Liver (tissue), 8 donors: ENCODE measurements at regions not wholly inside any gene's neighbourhood (a gene's known extent, or its start where the extent isn't known, plus 50 kb on each side); places are given as distances from the start of the nearest gene placed in this dataset.

Experiments
- DNase-seq: peaks from one replicate; pipeline ENCODE4 v3.0.0-alpha.2; 2017; ENCODE audit warnings: low spot score
- H3K27ac ChIP-seq, 2 donors: one replicate each; pipeline ENCODE4 v1.7.0; 2013; ENCODE audit warnings: inconsistent platforms in 2 of 2, low read length in 2 of 2, control low read depth in 1 of 2, low read depth in 1 of 2, mild to moderate bottlenecking in 1 of 2
- H3K27me3 ChIP-seq, 4 donors: one replicate each; pipeline versions ENCODE4 v1.6.1 to v1.7.0; 2013; ENCODE audit warnings: low read length in 3 of 4, inconsistent platforms in 1 of 4, mild to moderate bottlenecking in 1 of 4, moderate library complexity in 1 of 4; ENCODE audit not compliant: control insufficient read depth in 4 of 4, insufficient read depth in 4 of 4
- H3K36me3 ChIP-seq, 4 donors: one replicate each; pipeline versions ENCODE4 v1.6.1 to v1.7.0; 2013; ENCODE audit warnings: low read length in 3 of 4, mild to moderate bottlenecking in 3 of 4, low read depth in 1 of 4, moderate library complexity in 1 of 4; ENCODE audit not compliant: control insufficient read depth in 4 of 4, insufficient read depth in 3 of 4
- H3K4me1 ChIP-seq, 4 donors: one replicate each; pipeline versions ENCODE4 v1.6.1 to v1.7.0; 2013; ENCODE audit warnings: low read length in 3 of 4, mild to moderate bottlenecking in 3 of 4, moderate library complexity in 1 of 4; ENCODE audit not compliant: control insufficient read depth in 4 of 4, insufficient read depth in 4 of 4
- H3K4me3 ChIP-seq, 3 donors: one replicate each; pipeline versions ENCODE4 v1.6.1 to v1.7.0; 2013; ENCODE audit warnings: low read length in 3 of 3, control low read depth in 1 of 3, low read depth in 1 of 3, mild to moderate bottlenecking in 1 of 3
- H3K9ac ChIP-seq, 2 donors: one replicate each; pipeline ENCODE4 v1.7.0; 2013; ENCODE audit warnings: low read length in 2 of 2, mild to moderate bottlenecking in 2 of 2, moderate library complexity in 2 of 2, control low read depth in 1 of 2, low read depth in 1 of 2
- H3K9me3 ChIP-seq, 4 donors: one replicate each; pipeline versions ENCODE4 v1.6.1 to v1.7.0; 2013; ENCODE audit warnings: low read length in 3 of 4; ENCODE audit not compliant: control insufficient read depth in 4 of 4
- EGR1 ChIP-seq, 2 donors: IDR thresholded peaks; 2 replicates each; pipeline ENCODE4 v1.6.1; 2016 to 2018; ENCODE audit warnings: antibody characterized with exemption in 2 of 2, low read depth in 2 of 2
- FOXA1 ChIP-seq: IDR thresholded peaks from 2 replicates; pipeline ENCODE4 v1.6.1; 2016; ENCODE audit warnings: antibody characterized with exemption
- FOXA2 ChIP-seq: IDR thresholded peaks from 2 replicates; pipeline ENCODE4 v1.6.1; 2016; ENCODE audit warnings: antibody characterized with exemption
- GABPA ChIP-seq, 2 donors: IDR thresholded peaks in 1 of 2; conservative IDR thresholded peaks in 1 of 2; 2 replicates each; pipeline ENCODE4 v1.6.1; 2016; ENCODE audit warnings: antibody characterized with exemption in 2 of 2, mild to moderate bottlenecking in 1 of 2, moderate library complexity in 1 of 2
- HNF4A ChIP-seq, 2 donors: conservative IDR thresholded peaks; 2 replicates each; pipeline ENCODE4 v1.6.1; 2016; ENCODE audit warnings: antibody characterized with exemption in 2 of 2, mild to moderate bottlenecking in 2 of 2
- HNF4G ChIP-seq: IDR thresholded peaks from 2 replicates; pipeline ENCODE4 v1.6.1; 2016; ENCODE audit warnings: antibody characterized with exemption
- JUND ChIP-seq, 2 donors: IDR thresholded peaks; 2 replicates each; pipeline ENCODE4 v1.6.1; 2016; ENCODE audit warnings: antibody characterized with exemption in 2 of 2
- NR2F2 ChIP-seq: IDR thresholded peaks from 2 replicates; pipeline ENCODE4 v1.6.1; 2016; ENCODE audit warnings: antibody characterized with exemption
- RAD21 ChIP-seq, 2 donors: IDR thresholded peaks; 2 replicates each; pipeline ENCODE4 v1.6.1; 2016; ENCODE audit warnings: antibody characterized with exemption in 2 of 2, mild to moderate bottlenecking in 2 of 2
- RXRA ChIP-seq, 2 donors: IDR thresholded peaks; 2 replicates each; pipeline ENCODE4 v1.6.1; 2017 to 2018; ENCODE audit warnings: antibody characterized with exemption in 2 of 2, mild to moderate bottlenecking in 1 of 2
- SP1 ChIP-seq: IDR thresholded peaks from 2 replicates; pipeline ENCODE4 v1.6.1; 2018; ENCODE audit warnings: antibody characterized with exemption, mild to moderate bottlenecking
- TAF1 ChIP-seq: conservative IDR thresholded peaks from 2 replicates; pipeline ENCODE4 v1.6.1; 2016; ENCODE audit warnings: antibody characterized with exemption, mild to moderate bottlenecking
- YY1 ChIP-seq: IDR thresholded peaks from 2 replicates; pipeline ENCODE4 v1.6.1; 2016; ENCODE audit warnings: antibody characterized with exemption, mild to moderate bottlenecking
- WGBS: extraction: QIAGEN DNeasy Blood & Tissue Kit; methylation state at CpG from one replicate; pipeline ENCODE4 v1.1.7; 2013; 5-methylcytosine and 5-hydroxymethylcytosine counted together
- TF ChIP-seq, protein P1 (sequence below): fragments of 150-350 bp; IDR thresholded peaks from 2 replicates; pipeline ENCODE4 v1.5.1; 2017; ENCODE audit warnings: improper control_type of control experiment, low read depth, low read length; ENCODE audit not compliant: missing input control
- TF ChIP-seq, protein P2 (sequence below): IDR thresholded peaks from 2 replicates; pipeline ENCODE4 v1.6.1; 2016; ENCODE audit warnings: antibody characterized with exemption, mild to moderate bottlenecking
- TF ChIP-seq, protein P3 (sequence below): IDR thresholded peaks from 2 replicates; pipeline ENCODE4 v1.6.1; 2016; ENCODE audit warnings: antibody characterized with exemption
- TF ChIP-seq, protein P4 (sequence below): IDR thresholded peaks from 2 replicates; pipeline ENCODE4 v1.6.1; 2016; ENCODE audit warnings: antibody characterized with exemption
- TF ChIP-seq, protein P5 (sequence below): IDR thresholded peaks from 2 replicates; pipeline ENCODE4 v1.6.1; 2016; ENCODE audit warnings: antibody characterized with exemption
- donor health status: healthy.
- donor health status: healthy.
- donor health status: healthy.
- donor health status: healthy.
- donor health status: healthy.

DNA sequence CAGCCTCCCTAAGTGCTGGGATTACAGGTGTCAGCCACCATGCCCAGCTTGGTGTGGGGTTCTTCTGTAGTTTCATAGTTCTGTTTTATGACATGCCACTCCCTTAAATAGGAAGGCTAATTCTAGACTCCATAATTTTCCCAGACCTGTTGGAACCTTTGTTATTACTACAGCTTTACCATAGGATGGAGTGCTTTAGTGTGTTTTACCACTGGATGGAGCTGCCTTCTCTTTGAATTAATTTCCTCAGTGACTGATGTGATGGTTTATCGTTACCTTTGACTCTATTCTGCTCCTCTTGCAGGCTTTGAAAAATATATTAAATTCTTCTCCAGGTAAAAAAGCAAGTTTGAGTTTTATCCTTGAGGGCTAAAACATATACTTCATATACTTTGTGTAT, 84.6 kb upstream of the NEK7 start:
- Histone ChIP-seq H3K9ac (no peak overlapping the region), H3K4me1 (no peaks in the 10 kb centered on the region), H3K36me3 (no peaks in the 10 kb centered on the region), H3K27me3 (no peaks in the 10 kb centered on the region), H3K4me3 (no peak overlapping the region), H3K27ac (no peak overlapping the region), H3K9me3 (no peaks in the 10 kb centered on the region)
- no peak for DNase-seq
- 46% methylated on average over 1 of the region's 1 CpG for WGBS
- TF ChIP-seq, protein P1, sequence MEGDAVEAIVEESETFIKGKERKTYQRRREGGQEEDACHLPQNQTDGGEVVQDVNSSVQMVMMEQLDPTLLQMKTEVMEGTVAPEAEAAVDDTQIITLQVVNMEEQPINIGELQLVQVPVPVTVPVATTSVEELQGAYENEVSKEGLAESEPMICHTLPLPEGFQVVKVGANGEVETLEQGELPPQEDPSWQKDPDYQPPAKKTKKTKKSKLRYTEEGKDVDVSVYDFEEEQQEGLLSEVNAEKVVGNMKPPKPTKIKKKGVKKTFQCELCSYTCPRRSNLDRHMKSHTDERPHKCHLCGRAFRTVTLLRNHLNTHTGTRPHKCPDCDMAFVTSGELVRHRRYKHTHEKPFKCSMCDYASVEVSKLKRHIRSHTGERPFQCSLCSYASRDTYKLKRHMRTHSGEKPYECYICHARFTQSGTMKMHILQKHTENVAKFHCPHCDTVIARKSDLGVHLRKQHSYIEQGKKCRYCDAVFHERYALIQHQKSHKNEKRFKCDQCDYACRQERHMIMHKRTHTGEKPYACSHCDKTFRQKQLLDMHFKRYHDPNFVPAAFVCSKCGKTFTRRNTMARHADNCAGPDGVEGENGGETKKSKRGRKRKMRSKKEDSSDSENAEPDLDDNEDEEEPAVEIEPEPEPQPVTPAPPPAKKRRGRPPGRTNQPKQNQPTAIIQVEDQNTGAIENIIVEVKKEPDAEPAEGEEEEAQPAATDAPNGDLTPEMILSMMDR, result peak; percentile 37
- TF ChIP-seq, protein P2, sequence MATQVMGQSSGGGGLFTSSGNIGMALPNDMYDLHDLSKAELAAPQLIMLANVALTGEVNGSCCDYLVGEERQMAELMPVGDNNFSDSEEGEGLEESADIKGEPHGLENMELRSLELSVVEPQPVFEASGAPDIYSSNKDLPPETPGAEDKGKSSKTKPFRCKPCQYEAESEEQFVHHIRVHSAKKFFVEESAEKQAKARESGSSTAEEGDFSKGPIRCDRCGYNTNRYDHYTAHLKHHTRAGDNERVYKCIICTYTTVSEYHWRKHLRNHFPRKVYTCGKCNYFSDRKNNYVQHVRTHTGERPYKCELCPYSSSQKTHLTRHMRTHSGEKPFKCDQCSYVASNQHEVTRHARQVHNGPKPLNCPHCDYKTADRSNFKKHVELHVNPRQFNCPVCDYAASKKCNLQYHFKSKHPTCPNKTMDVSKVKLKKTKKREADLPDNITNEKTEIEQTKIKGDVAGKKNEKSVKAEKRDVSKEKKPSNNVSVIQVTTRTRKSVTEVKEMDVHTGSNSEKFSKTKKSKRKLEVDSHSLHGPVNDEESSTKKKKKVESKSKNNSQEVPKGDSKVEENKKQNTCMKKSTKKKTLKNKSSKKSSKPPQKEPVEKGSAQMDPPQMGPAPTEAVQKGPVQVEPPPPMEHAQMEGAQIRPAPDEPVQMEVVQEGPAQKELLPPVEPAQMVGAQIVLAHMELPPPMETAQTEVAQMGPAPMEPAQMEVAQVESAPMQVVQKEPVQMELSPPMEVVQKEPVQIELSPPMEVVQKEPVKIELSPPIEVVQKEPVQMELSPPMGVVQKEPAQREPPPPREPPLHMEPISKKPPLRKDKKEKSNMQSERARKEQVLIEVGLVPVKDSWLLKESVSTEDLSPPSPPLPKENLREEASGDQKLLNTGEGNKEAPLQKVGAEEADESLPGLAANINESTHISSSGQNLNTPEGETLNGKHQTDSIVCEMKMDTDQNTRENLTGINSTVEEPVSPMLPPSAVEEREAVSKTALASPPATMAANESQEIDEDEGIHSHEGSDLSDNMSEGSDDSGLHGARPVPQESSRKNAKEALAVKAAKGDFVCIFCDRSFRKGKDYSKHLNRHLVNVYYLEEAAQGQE, result no peak
- TF ChIP-seq RAD21 (IDR thresholded peaks at IDR 0.05), result peak; percentile 76 to 80

DNA sequence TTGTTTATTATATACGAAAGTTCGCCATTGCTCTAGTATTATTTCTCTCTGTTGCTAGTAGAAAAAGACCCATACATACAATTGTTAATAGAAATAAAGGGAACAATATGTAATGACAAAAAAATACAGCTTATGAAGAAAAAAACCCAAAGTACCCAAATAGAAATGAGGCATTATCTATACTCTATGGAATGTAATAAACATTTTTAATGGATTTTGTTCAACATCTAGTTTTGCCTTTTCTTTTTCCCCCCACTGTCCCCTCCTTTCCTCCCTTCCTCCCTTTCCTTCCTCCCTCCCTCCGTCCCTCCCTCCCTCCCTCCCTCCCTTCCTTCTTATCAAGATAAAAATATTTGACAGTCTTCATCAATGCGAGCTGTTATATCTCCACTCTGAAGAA, 81.5 kb upstream of the NEK7 start:
- no peaks in the 10 kb centered on the region for H3K36me3 ChIP-seq
- WGBS, result 90% methylated on average over 4 of the region's 4 CpGs
- no peak for TF ChIP-seq NR2F2
- no peak for TF ChIP-seq EGR1 (IDR thresholded peaks at IDR 0.05; ENCODE audit: low read depth in 2 of 2)
- TF ChIP-seq HNF4A (conservative IDR thresholded peaks at IDR 0.05), result no peak
- TF ChIP-seq, protein P3, sequence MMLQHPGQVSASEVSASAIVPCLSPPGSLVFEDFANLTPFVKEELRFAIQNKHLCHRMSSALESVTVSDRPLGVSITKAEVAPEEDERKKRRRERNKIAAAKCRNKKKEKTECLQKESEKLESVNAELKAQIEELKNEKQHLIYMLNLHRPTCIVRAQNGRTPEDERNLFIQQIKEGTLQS, result no peak
- TF ChIP-seq YY1, result no peak
- no peak for TF ChIP-seq RXRA (IDR thresholded peaks at IDR 0.05)
- TF ChIP-seq, protein P2, result no peak
- no peak for TF ChIP-seq GABPA (IDR thresholded peaks at IDR 0.05 in 1 of 2, conservative IDR thresholded peaks at IDR 0.05 in 1 of 2)
- TF ChIP-seq FOXA2, result no peak
- no peak for TF ChIP-seq RAD21 (IDR thresholded peaks at IDR 0.05)
- no peak for TF ChIP-seq SP1
- TF ChIP-seq HNF4G, result no peak
- TF ChIP-seq FOXA1, result no peak
- TF ChIP-seq JUND (IDR thresholded peaks at IDR 0.05), result no peak
- TF ChIP-seq TAF1, result no peak
- TF ChIP-seq, protein P1, result no peak
- TF ChIP-seq, protein P4, sequence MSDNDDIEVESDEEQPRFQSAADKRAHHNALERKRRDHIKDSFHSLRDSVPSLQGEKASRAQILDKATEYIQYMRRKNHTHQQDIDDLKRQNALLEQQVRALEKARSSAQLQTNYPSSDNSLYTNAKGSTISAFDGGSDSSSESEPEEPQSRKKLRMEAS, result no peak
- TF ChIP-seq, protein P5, sequence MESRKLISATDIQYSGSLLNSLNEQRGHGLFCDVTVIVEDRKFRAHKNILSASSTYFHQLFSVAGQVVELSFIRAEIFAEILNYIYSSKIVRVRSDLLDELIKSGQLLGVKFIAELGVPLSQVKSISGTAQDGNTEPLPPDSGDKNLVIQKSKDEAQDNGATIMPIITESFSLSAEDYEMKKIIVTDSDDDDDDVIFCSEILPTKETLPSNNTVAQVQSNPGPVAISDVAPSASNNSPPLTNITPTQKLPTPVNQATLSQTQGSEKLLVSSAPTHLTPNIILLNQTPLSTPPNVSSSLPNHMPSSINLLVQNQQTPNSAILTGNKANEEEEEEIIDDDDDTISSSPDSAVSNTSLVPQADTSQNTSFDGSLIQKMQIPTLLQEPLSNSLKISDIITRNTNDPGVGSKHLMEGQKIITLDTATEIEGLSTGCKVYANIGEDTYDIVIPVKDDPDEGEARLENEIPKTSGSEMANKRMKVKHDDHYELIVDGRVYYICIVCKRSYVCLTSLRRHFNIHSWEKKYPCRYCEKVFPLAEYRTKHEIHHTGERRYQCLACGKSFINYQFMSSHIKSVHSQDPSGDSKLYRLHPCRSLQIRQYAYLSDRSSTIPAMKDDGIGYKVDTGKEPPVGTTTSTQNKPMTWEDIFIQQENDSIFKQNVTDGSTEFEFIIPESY, result no peak
- H3K9me3 ChIP-seq, result no peaks in the 10 kb centered on the region
- no peaks in the 10 kb centered on the region for H3K4me1 ChIP-seq
- DNase-seq, result no peak
- H3K9ac ChIP-seq, result no peak overlapping the region
- H3K27ac ChIP-seq, result no peak overlapping the region
- no peak overlapping the region for H3K4me3 ChIP-seq
- H3K27me3 ChIP-seq, result no peaks in the 10 kb centered on the region
